C4-2B (cell line): ENCODE measurements at regions not wholly inside any gene's neighbourhood (a gene's known extent, or its start where the extent isn't known, plus 50 kb on each side); places are given as distances from the start of the nearest gene placed in this dataset.

Experiments used
- H3K27ac ChIP-seq: fragments of 450-650 bp; 2 replicates; pipeline ENCODE4 v1.5.1; 2017
- CTCF ChIP-seq: fragments of 450-650 bp; conservative IDR thresholded peaks from 2 replicates; pipeline ENCODE4 v1.5.1; 2017; ENCODE audit warnings: mild to moderate bottlenecking
- ZFX ChIP-seq: fragments of 450-650 bp; IDR thresholded peaks from 2 replicates; pipeline ENCODE4 v1.6.1; 2017

- TF ChIP-seq CTCF (no peak), ZFX (no peak)
- H3K27ac ChIP-seq, result no peak overlapping the region
Measured at GRCh38 chr12:89863493-89863938, 154.9 kb upstream of the ATP2B1 start.

- TF ChIP-seq CTCF (no peak), ZFX (no peak)
- peak overlapping the region; percentile 65; the same call in 1 of the 2 replicates for H3K27ac ChIP-seq
Measured at GRCh38 chr12:89862511-89863445, 154.1 kb upstream of the ATP2B1 start.

- TF ChIP-seq ZFX, result no peak
- TF ChIP-seq CTCF, result no peak
- no peak overlapping the region for H3K27ac ChIP-seq
Measured at GRCh38 chr12:89861086-89861485, 152.4 kb upstream of the ATP2B1 start.

GRCh38 chr12:89859508-89860220, 151.0 kb upstream of the ATP2B1 start:
- no peak for TF ChIP-seq CTCF
- no peak for TF ChIP-seq ZFX

GRCh38 chr12:89858718-89859117, 150.1 kb upstream of the ATP2B1 start:
- TF ChIP-seq ZFX (no peak), CTCF (no peak)
- no peak overlapping the region for H3K27ac ChIP-seq

More at GRCh38 chr12:89859508-89860220, 151.0 kb upstream of the ATP2B1 start:
- H3K27ac ChIP-seq, result no peak overlapping the region

- no peak overlapping the region for H3K27ac ChIP-seq
- TF ChIP-seq CTCF, result no peak
- no peak for TF ChIP-seq ZFX
Measured at GRCh38 chr12:89857652-89858274, 149.1 kb upstream of the ATP2B1 start.
